ENCODE measurements at regions not wholly inside any gene's neighbourhood (a gene's known extent, or its start where the extent isn't known, plus 50 kb on each side); places are given as distances from the start of the nearest gene placed in this dataset.
"Not testable (repeated sequence)": the region's sequence is repeated elsewhere in the genome, so short reads cannot be mapped to it uniquely, and the experiment has no call there.

GRCh38 chr20:4465855-4466545, 216.9 kb upstream of the ADRA1D start:
- Histone ChIP-seq H3K4me1 (replicated peaks in 1 of 2) (no peaks in the 10 kb centered on the region), H3K4me3 (no peak overlapping the region), H3K27ac (no peak overlapping the region)
- WGBS, 10 experiments: 0 to 84% (median 63%) methylated on average over 1 to 4 of the region's 4 CpGs
- peak in 2 of 8 experiments; percentile 31 to 33 for ATAC-seq (replicated peaks in 6 of 8)
- in situ Hi-C loops (cut with MboI; ENCODE audit: low pct_unique_long_range_greater_than_20kb in 2 of 9, low sequenced_read_pairs in 9 of 9, unreplicated experiment in 9 of 9): no loop called here

GRCh38 chr20:4465212-4465611, 216.1 kb upstream of the ADRA1D start:
- 29 to 80% (median 55%) methylated on average over 1 of the region's 1 CpG; no CpG with 5 or more reads in 4 of the 10 experiments for WGBS, 10 experiments
- no peak overlapping the region for H3K4me3 ChIP-seq
- no peak overlapping the region for H3K27ac ChIP-seq
- ATAC-seq (replicated peaks in 6 of 8): no peak
- in situ Hi-C loops (cut with MboI; ENCODE audit: low pct_unique_long_range_greater_than_20kb in 2 of 9, low sequenced_read_pairs in 9 of 9, unreplicated experiment in 9 of 9): no loop called here
- H3K4me1 ChIP-seq (replicated peaks in 1 of 2): no peaks in the 10 kb centered on the region

GRCh38 chr20:4462801-4463200, 213.7 kb upstream of the ADRA1D start:
- H3K27ac ChIP-seq; H3K4me3 ChIP-seq; ATAC-seq (replicated peaks in 6 of 8); H3K4me1 ChIP-seq (replicated peaks in 1 of 2); in situ Hi-C loops (cut with MboI; ENCODE audit: low pct_unique_long_range_greater_than_20kb in 2 of 9, low sequenced_read_pairs in 9 of 9, unreplicated experiment in 9 of 9): not testable (repeated sequence)
- WGBS, 10 experiments: 60 to 100% (median 86%) methylated on average over 1 of the region's 1 CpG; no CpG with 5 or more reads in 5 of the 10 experiments

- H3K4me1 ChIP-seq (replicated peaks in 1 of 2): no peaks in the 10 kb centered on the region
- ATAC-seq (replicated peaks in 6 of 8): no peak
- no peak overlapping the region for H3K27ac ChIP-seq
- in situ Hi-C loops (cut with MboI; ENCODE audit: low pct_unique_long_range_greater_than_20kb in 2 of 9, low sequenced_read_pairs in 9 of 9, unreplicated experiment in 9 of 9): no loop called here
- H3K4me3 ChIP-seq: no peak overlapping the region
Measured at GRCh38 chr20:4459081-4459480, 210.0 kb upstream of the ADRA1D start.

- Histone ChIP-seq H3K4me1 (replicated peaks in 1 of 2) (no peaks in the 10 kb centered on the region), H3K4me3 (no peak overlapping the region), H3K27ac (no peak overlapping the region)
- no peak for ATAC-seq (replicated peaks in 6 of 8)
- in situ Hi-C loops (cut with MboI; ENCODE audit: low pct_unique_long_range_greater_than_20kb in 2 of 9, low sequenced_read_pairs in 9 of 9, unreplicated experiment in 9 of 9): no loop called here
- 56 to 100% (median 75%) methylated on average over 1 to 2 of the region's 2 CpGs; no CpG with 5 or more reads in 2 of the 10 experiments for WGBS, 10 experiments
Measured at GRCh38 chr20:4457566-4458543, 208.8 kb upstream of the ADRA1D start.

- H3K4me3 ChIP-seq: no peak overlapping the region
- 50 to 100% (median 80%) methylated on average over 1 to 4 of the region's 4 CpGs; no CpG with 5 or more reads in 2 of the 10 experiments for WGBS, 10 experiments
- ATAC-seq (replicated peaks in 6 of 8): no peak
- no peaks in the 10 kb centered on the region for H3K4me1 ChIP-seq (replicated peaks in 1 of 2)
- H3K27ac ChIP-seq: no peak overlapping the region
- in situ Hi-C loops (cut with MboI; ENCODE audit: low pct_unique_long_range_greater_than_20kb in 2 of 9, low sequenced_read_pairs in 9 of 9, unreplicated experiment in 9 of 9): no loop called here
Measured at GRCh38 chr20:4455996-4456395, 206.9 kb upstream of the ADRA1D start.

- ATAC-seq (replicated peaks in 6 of 8): no peak
- in situ Hi-C loops (cut with MboI; ENCODE audit: low pct_unique_long_range_greater_than_20kb in 2 of 9, low sequenced_read_pairs in 9 of 9, unreplicated experiment in 9 of 9): no loop called here
- 80 to 100% (median 95%) methylated on average over 1 of the region's 1 CpG; no CpG with 5 or more reads in 4 of the 10 experiments for WGBS, 10 experiments
- no peaks in the 10 kb centered on the region for H3K4me1 ChIP-seq (replicated peaks in 1 of 2)
- no peak overlapping the region for H3K27ac ChIP-seq
- no peak overlapping the region for H3K4me3 ChIP-seq
Measured at GRCh38 chr20:4455301-4455701, 206.2 kb upstream of the ADRA1D start.

- no peak overlapping the region for H3K27ac ChIP-seq
- no peak for ATAC-seq (replicated peaks in 6 of 8)
- no peak overlapping the region for H3K4me3 ChIP-seq
- in situ Hi-C loops (cut with MboI; ENCODE audit: low pct_unique_long_range_greater_than_20kb in 2 of 9, low sequenced_read_pairs in 9 of 9, unreplicated experiment in 9 of 9): no loop called here
- WGBS, 10 experiments: 71 to 100% (median 83%) methylated on average over 1 to 4 of the region's 4 CpGs; no CpG with 5 or more reads in 1 of the 10 experiments
- no peaks in the 10 kb centered on the region for H3K4me1 ChIP-seq (replicated peaks in 1 of 2)
Measured at GRCh38 chr20:4454111-4454510, 205.0 kb upstream of the ADRA1D start.

- no peak overlapping the region for H3K4me3 ChIP-seq
- in situ Hi-C loops (cut with MboI; ENCODE audit: low pct_unique_long_range_greater_than_20kb in 2 of 9, low sequenced_read_pairs in 9 of 9, unreplicated experiment in 9 of 9): no loop called here
- no peaks in the 10 kb centered on the region for H3K4me1 ChIP-seq (replicated peaks in 1 of 2)
- H3K27ac ChIP-seq: no peak overlapping the region
- WGBS, 10 experiments: 88 to 100% (median 92%) methylated on average over 1 of the region's 1 CpG; no CpG with 5 or more reads in 6 of the 10 experiments
- no peak for ATAC-seq (replicated peaks in 6 of 8)
Measured at GRCh38 chr20:4453359-4453758, 204.3 kb upstream of the ADRA1D start.

- 35 to 100% (median 100%) methylated on average over 1 to 2 of the region's 2 CpGs; no CpG with 5 or more reads in 3 of the 10 experiments for WGBS, 10 experiments
- Histone ChIP-seq H3K4me3 (no peak overlapping the region), H3K4me1 (replicated peaks in 1 of 2) (no peaks in the 10 kb centered on the region), H3K27ac (no peak overlapping the region)
- peak in 2 of 8 experiments; percentile 88 to 92 for ATAC-seq (replicated peaks in 6 of 8)
- in situ Hi-C loops (cut with MboI; ENCODE audit: low pct_unique_long_range_greater_than_20kb in 2 of 9, low sequenced_read_pairs in 9 of 9, unreplicated experiment in 9 of 9): no loop called here
Measured at GRCh38 chr20:4451487-4452081, 202.5 kb upstream of the ADRA1D start.

GRCh38 chr20:4449957-4450715, 201.0 kb upstream of the ADRA1D start:
- Histone ChIP-seq H3K27ac (no peak overlapping the region), H3K4me3 (no peak overlapping the region), H3K4me1 (replicated peaks in 1 of 2) (no peaks in the 10 kb centered on the region)
- ATAC-seq (replicated peaks in 6 of 8): peak in 1 of 8 experiments; percentile 35
- in situ Hi-C loops (cut with MboI; ENCODE audit: low pct_unique_long_range_greater_than_20kb in 2 of 9, low sequenced_read_pairs in 9 of 9, unreplicated experiment in 9 of 9): no loop called here
- 80 to 94% (median 88%) methylated on average over 1 to 11 of the region's 11 CpGs for WGBS, 10 experiments

GRCh38 chr20:4445784-4446183, 196.7 kb upstream of the ADRA1D start:
- H3K27ac ChIP-seq: no peak overlapping the region
- WGBS, 10 experiments: 0 to 80% (median 60%) methylated on average over 1 to 4 of the region's 4 CpGs; no CpG with 5 or more reads in 3 of the 10 experiments
- H3K4me1 ChIP-seq (replicated peaks in 1 of 2): no peaks in the 10 kb centered on the region
- ATAC-seq (replicated peaks in 6 of 8): peak in 2 of 8 experiments; percentile 64 to 80
- in situ Hi-C loops (cut with MboI; ENCODE audit: low pct_unique_long_range_greater_than_20kb in 2 of 9, low sequenced_read_pairs in 9 of 9, unreplicated experiment in 9 of 9): no loop called here
- H3K4me3 ChIP-seq: no peak overlapping the region
